ENCODE measurements at regions not wholly inside any gene's neighbourhood (a gene's known extent, or its start where the extent isn't known, plus 50 kb on each side); places are given as distances from the start of the nearest gene placed in this dataset.

DNA sequence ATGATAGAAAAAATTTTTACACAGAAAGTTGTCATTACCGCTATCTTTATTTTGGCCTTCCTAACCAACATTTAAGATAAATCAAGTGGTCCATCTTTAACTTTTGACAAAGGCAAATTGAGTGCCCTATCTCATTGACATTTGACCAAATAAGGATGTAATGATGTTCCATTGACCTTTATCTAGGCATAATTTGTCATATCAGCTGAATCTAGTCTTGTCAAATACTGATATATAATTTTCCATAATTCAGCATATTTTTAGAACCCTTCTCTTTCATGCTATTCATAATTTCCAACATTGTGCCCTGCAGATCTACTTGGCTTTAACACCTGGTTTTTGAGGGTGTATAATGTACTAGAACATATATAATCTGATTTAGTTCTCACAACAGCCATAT is 63.8 kb downstream of the XCL1 start:
- no peak for TF ChIP-seq CTCF (IDR thresholded peaks at IDR 0.05; ENCODE audit: extremely low read depth, insufficient read depth, missing control alignments)
- DNase-seq (ENCODE audit: low spot score), result no peak
- in situ Hi-C loops (cut with MboI; ENCODE audit: low pct_unique_long_range_greater_than_20kb, low sequenced_read_pairs, unreplicated experiment), result loop anchor here (25.0 kb wide), 1 partner anchor 472 kb away; the partner anchor contains the start of gene ATP1B1

DNA sequence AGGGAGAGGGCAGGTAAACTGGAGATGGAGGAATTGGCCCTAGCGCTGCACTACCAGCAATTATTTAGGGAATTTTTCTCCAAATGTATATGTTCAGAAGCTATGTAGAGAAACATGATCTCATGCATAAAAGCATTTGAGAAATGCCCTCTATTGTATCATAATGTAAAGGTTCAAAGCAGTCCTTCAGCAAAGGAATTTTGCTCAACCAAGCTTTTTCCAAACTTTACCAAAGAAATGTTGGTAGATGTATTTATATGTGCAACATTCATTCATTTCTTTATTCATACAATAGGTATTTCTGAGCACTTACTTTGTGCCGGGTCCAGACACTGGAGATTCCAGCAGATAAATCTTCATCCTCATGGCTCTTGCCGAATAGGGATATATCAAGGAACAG is 64.4 kb downstream of the XCL1 start:
- no peak for DNase-seq (ENCODE audit: low spot score)
- in situ Hi-C loops (cut with MboI; ENCODE audit: low pct_unique_long_range_greater_than_20kb, low sequenced_read_pairs, unreplicated experiment), result loop anchor here (25.0 kb wide), 1 partner anchor 471 kb away; the partner anchor contains the start of gene ATP1B1
- no peak for TF ChIP-seq CTCF (IDR thresholded peaks at IDR 0.05; ENCODE audit: extremely low read depth, insufficient read depth, missing control alignments)

GRCh38 chr1:168643152-168643551 is 66.7 kb downstream of the XCL1 start:
- in situ Hi-C loops (cut with MboI; ENCODE audit: low pct_unique_long_range_greater_than_20kb, low sequenced_read_pairs, unreplicated experiment), result loop anchor here (25.0 kb wide), 1 partner anchor 469 kb away; the partner anchor contains the start of gene ATP1B1
- no peak for TF ChIP-seq CTCF (IDR thresholded peaks at IDR 0.05; ENCODE audit: extremely low read depth, insufficient read depth, missing control alignments)
- DNase-seq (ENCODE audit: low spot score), result no peak

All from GM13977 (cell line).